Neuronal stem cell (in vitro differentiated cells): ENCODE measurements at regions not wholly inside any gene's neighbourhood (a gene's known extent, or its start where the extent isn't known, plus 50 kb on each side); places are given as distances from the start of the nearest gene placed in this dataset.

Experiments used
- DNase-seq: peaks from one replicate; pipeline ENCODE4 v3.0.0-alpha.2; 2013; ENCODE audit warnings: low spot score
- H2AFZ ChIP-seq: one replicate; pipeline ENCODE4 v1.6.1; 2013; ENCODE audit warnings: mild to moderate bottlenecking, low read length, inconsistent platforms
- H2AK5ac ChIP-seq: 2 replicates; pipeline ENCODE4 v1.6.1; 2013; ENCODE audit warnings: low read depth, mild to moderate bottlenecking, inconsistent platforms, low read length, moderate library complexity, mixed read lengths
- H2BK120ac ChIP-seq: 2 replicates; pipeline ENCODE4 v1.6.1; 2013; ENCODE audit warnings: low read depth, mild to moderate bottlenecking, inconsistent platforms, low read length, moderate library complexity, mixed read lengths
- H2BK12ac ChIP-seq: one replicate; pipeline ENCODE4 v1.6.1; 2013; ENCODE audit warnings: low read length, inconsistent platforms
- H2BK15ac ChIP-seq: 2 replicates; pipeline ENCODE4 v1.6.1; 2013; ENCODE audit warnings: mild to moderate bottlenecking, low read length, inconsistent platforms, mixed read lengths
- H2BK5ac ChIP-seq: one replicate; pipeline ENCODE4 v1.6.1; 2013; ENCODE audit warnings: inconsistent platforms, mild to moderate bottlenecking, low read length, moderate library complexity
- H3K14ac ChIP-seq: one replicate; pipeline ENCODE4 v1.6.1; 2013; ENCODE audit warnings: low read length, inconsistent platforms
- H3K18ac ChIP-seq: 2 replicates; pipeline ENCODE4 v1.6.1; 2013; ENCODE audit warnings: low read length, inconsistent platforms
- H3K23ac ChIP-seq: 2 replicates; pipeline ENCODE4 v1.6.1; 2013; ENCODE audit warnings: low read depth, mild to moderate bottlenecking, mixed read lengths, low read length, inconsistent platforms; ENCODE audit not compliant: poor library complexity
- H3K27ac ChIP-seq: replicated peaks from 3 replicates; pipeline ENCODE4 v1.5.1; 2013; ENCODE audit warnings: low read length, inconsistent platforms
- H3K27me3 ChIP-seq, 3 experiments: 2 replicates each; pipeline ENCODE4 v1.6.1; 2013; ENCODE audit warnings: low read length in 3 of 3, mild to moderate bottlenecking in 2 of 3, inconsistent platforms in 1 of 3, low read depth in 1 of 3, mixed read lengths in 1 of 3, moderate library complexity in 1 of 3; ENCODE audit not compliant: control insufficient read depth in 3 of 3, insufficient read depth in 3 of 3
- H3K36me3 ChIP-seq, 2 donors: replicated peaks in 1 of 2; 2 replicates each; pipeline ENCODE4 v1.6.1; 2013; ENCODE audit warnings: low read length in 2 of 2; ENCODE audit not compliant: control insufficient read depth in 2 of 2, insufficient read depth in 2 of 2
- H3K4ac ChIP-seq: 2 replicates; pipeline ENCODE4 v1.6.1; 2013; ENCODE audit warnings: inconsistent platforms, mild to moderate bottlenecking, low read length, moderate library complexity
- H3K4me1 ChIP-seq, 2 donors: 1 replicate in 1 of 2; 2 replicates in 1 of 2; pipeline ENCODE4 v1.6.1; 2013; ENCODE audit warnings: low read length in 2 of 2, low read depth in 1 of 2; ENCODE audit not compliant: control insufficient read depth in 2 of 2, insufficient read depth in 1 of 2
- H3K4me2 ChIP-seq: one replicate; pipeline ENCODE4 v1.6.1; 2013; ENCODE audit warnings: mild to moderate bottlenecking, low read length, inconsistent platforms; ENCODE audit not compliant: insufficient read depth, poor library complexity, severe bottlenecking
- H3K4me3 ChIP-seq, 2 donors: 2 replicates each; pipeline ENCODE4 v1.5.1; 2013; ENCODE audit warnings: low read length in 2 of 2, mild to moderate bottlenecking in 2 of 2, inconsistent platforms in 1 of 2, moderate library complexity in 1 of 2
- H3K79me1 ChIP-seq: one replicate; pipeline ENCODE4 v1.6.1; 2013; ENCODE audit warnings: low read depth, mild to moderate bottlenecking, inconsistent platforms, low read length, moderate library complexity
- H3K9ac ChIP-seq: one replicate; pipeline ENCODE4 v1.6.1; 2013; ENCODE audit warnings: mild to moderate bottlenecking, low read depth, low read length, inconsistent platforms; ENCODE audit not compliant: poor library complexity
- H3K9me3 ChIP-seq, 2 donors: replicated peaks in 1 of 2; 2 replicates each; pipeline versions ENCODE3 to v1.6.1; 2013; ENCODE audit warnings: low read length in 2 of 2, mild to moderate bottlenecking in 2 of 2, inconsistent platforms in 1 of 2, low read depth in 1 of 2, mixed read lengths in 1 of 2, moderate library complexity in 1 of 2; ENCODE audit not compliant: control insufficient read depth in 2 of 2, insufficient read depth in 1 of 2
- H4K8ac ChIP-seq: one replicate; pipeline ENCODE4 v1.6.1; 2013; ENCODE audit warnings: low read depth, mild to moderate bottlenecking, inconsistent platforms, low read length, moderate library complexity
- H4K91ac ChIP-seq: one replicate; pipeline ENCODE4 v1.6.1; 2013; ENCODE audit warnings: low read length, low read depth, mild to moderate bottlenecking, inconsistent platforms; ENCODE audit not compliant: poor library complexity
- WGBS, 2 donors: extraction: QIAGEN DNeasy Blood & Tissue Kit; methylation state at CpG; one replicate each; pipeline ENCODE4 v1.1.7; 2013; ENCODE audit warnings: missing lambda C conversion rate in 2 of 2, mixed read lengths in 1 of 2; ENCODE audit not compliant: insufficient read length in 2 of 2, insufficient replicate concordance in 1 of 2; ENCODE audit errors: extremely low coverage in 2 of 2; 5-methylcytosine and 5-hydroxymethylcytosine counted together

DNA sequence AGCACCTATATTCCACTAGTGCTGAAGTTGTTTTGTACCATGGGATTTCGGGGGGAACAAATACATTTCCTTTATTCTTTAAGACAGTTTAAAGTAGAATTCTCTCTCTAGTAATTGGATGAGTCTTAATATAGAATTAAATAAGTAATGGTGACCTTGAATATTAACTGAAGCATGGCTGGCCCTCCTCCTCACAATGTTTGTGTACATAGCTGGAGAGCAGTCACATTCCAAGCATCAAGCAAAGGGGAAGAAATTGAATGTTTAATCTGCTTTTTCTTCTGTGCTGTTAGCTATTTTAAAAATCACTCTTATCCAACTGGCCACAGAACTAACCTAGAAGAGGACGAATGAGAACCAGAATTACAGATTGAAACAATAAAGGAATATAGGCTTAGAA lies 906.9 kb downstream of the CCSER2 start:
- Histone ChIP-seq H3K27me3 (no peaks in the 10 kb centered on the region), H3K14ac (no peak overlapping the region), H3K27ac (no peak overlapping the region), H3K4me2 (no peak overlapping the region), H2BK5ac (no peak overlapping the region), H3K4me1 (no peaks in the 10 kb centered on the region), H2BK12ac (no peak overlapping the region), H2AFZ (no peak overlapping the region), H3K4me3 (no peak overlapping the region), H4K8ac (no peak overlapping the region), H2AK5ac (no peak overlapping the region), H3K18ac (no peak overlapping the region), H3K9me3 (no peaks in the 10 kb centered on the region), H2BK15ac (no peak overlapping the region), H3K79me1 (no peaks in the 10 kb centered on the region), H4K91ac (no peak overlapping the region), H3K36me3 (no peaks in the 10 kb centered on the region), H3K9ac (no peak overlapping the region), H3K23ac (no peak overlapping the region), H3K4ac (no peak overlapping the region), H2BK120ac (no peak overlapping the region)
- DNase-seq: no peak
- WGBS, 2 donors: no CpG with 5 or more reads among the region's 2 CpGs

DNA sequence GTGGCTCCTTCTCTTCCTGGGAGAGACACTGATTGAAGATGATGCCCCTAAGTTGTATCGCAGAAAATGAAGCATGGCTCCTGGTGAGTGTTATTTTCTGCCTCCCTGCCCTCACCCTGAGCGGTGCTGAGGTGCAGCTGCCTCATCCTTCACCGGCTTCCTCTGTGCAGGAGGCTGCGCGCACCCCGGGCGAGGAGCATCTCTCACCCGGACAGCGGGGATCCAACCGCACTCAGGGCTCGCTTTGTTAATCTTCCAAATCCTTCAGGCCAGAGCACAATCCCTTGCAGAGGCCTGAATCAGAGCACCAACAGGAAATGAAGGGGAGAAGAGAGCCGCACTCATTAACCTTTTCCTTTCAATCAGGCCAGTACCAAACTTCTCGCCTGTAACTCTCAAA lies 910.3 kb downstream of the CCSER2 start:
- no peaks in the 10 kb centered on the region for H3K36me3 ChIP-seq
- H2BK5ac ChIP-seq: no peak overlapping the region
- H3K9me3 ChIP-seq: no peaks in the 10 kb centered on the region
- H3K4me2 ChIP-seq: no peak overlapping the region
- no peak overlapping the region for H2BK15ac ChIP-seq
- H2BK12ac ChIP-seq: no peak overlapping the region
- H3K4me1 ChIP-seq: no peaks in the 10 kb centered on the region
- no peak overlapping the region for H3K4ac ChIP-seq
- H3K4me3 ChIP-seq: no peak overlapping the region
- H3K79me1 ChIP-seq: no peaks in the 10 kb centered on the region
- no peak overlapping the region for H4K8ac ChIP-seq
- no peaks in the 10 kb centered on the region for H3K27me3 ChIP-seq
- no peak overlapping the region for H3K9ac ChIP-seq
- no peak for DNase-seq
- no peak overlapping the region for H3K14ac ChIP-seq
- no peak overlapping the region for H2BK120ac ChIP-seq
- no CpG with 5 or more reads among the region's 13 CpGs for WGBS, 2 donors
- H3K18ac ChIP-seq: no peak overlapping the region
- H2AK5ac ChIP-seq: no peak overlapping the region
- H3K23ac ChIP-seq: no peak overlapping the region
- H4K91ac ChIP-seq: no peak overlapping the region
- H2AFZ ChIP-seq: no peak overlapping the region
- no peak overlapping the region for H3K27ac ChIP-seq

DNA sequence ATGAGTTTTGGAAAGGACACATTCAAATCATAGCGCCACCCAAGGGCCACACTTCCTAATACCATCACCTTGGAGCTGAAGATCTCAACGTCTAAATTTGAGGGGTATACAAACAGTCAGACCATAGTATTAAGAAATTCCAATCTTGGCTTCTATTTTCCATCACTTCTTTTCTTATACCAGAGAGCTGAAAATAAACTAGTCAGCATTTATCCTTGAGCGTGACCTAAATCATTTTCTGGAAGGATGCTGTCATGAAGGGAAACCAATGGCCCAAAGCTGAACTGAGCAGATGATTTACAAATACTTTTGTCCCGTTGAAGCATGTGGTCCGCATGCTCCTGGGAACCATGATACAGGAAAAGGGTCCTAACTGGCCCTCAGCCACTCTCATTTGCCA lies 921.9 kb downstream of the CCSER2 start:
- no peak overlapping the region for H2AFZ ChIP-seq
- no peak overlapping the region for H3K14ac ChIP-seq
- no peak overlapping the region for H2AK5ac ChIP-seq

DNA sequence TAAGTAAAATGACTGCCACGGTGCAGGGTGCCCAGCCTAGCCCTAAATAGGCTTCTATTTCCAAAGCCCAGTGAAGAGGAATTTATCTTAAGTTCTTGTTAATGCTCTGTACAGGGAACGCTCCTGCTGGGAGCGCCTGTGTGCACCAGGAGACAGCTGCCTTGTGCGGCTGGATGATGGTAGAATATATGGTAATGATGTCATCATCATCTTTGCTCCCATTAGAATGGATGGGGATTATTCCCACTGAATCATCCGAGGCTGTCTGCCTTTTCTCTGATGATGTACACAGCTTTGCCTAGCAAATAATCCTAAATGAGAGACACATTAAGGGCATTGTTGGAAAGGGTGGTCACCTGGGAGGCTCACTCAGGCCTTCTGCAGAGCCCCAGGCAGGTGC lies 928.1 kb downstream of the CCSER2 start:
- H3K36me3 ChIP-seq: no peaks in the 10 kb centered on the region
- no peaks in the 10 kb centered on the region for H3K27me3 ChIP-seq
- no peaks in the 10 kb centered on the region for H3K4me1 ChIP-seq
- H2BK15ac ChIP-seq: no peak overlapping the region
- no peak overlapping the region for H3K23ac ChIP-seq
- no peak overlapping the region for H3K18ac ChIP-seq
- H2AK5ac ChIP-seq: no peak overlapping the region
- no peak overlapping the region for H4K91ac ChIP-seq
- no peak overlapping the region for H3K4me3 ChIP-seq
- no peak overlapping the region for H2AFZ ChIP-seq
- no peak overlapping the region for H2BK120ac ChIP-seq
- H4K8ac ChIP-seq: no peak overlapping the region
- H3K79me1 ChIP-seq: no peaks in the 10 kb centered on the region
- no peak for DNase-seq
- H2BK5ac ChIP-seq: no peak overlapping the region
- H3K9ac ChIP-seq: no peak overlapping the region
- WGBS, 2 donors: no CpG with 5 or more reads among the region's 5 CpGs
- H3K14ac ChIP-seq: no peak overlapping the region
- H3K27ac ChIP-seq: no peak overlapping the region
- H3K4ac ChIP-seq: no peak overlapping the region
- H3K9me3 ChIP-seq: no peaks in the 10 kb centered on the region
- no peak overlapping the region for H3K4me2 ChIP-seq
- H2BK12ac ChIP-seq: no peak overlapping the region

More for the DNA sequence above, 921.9 kb downstream of the CCSER2 start:
- Histone ChIP-seq H3K23ac (no peak overlapping the region), H3K79me1 (no peaks in the 10 kb centered on the region), H3K4me1 (no peaks in the 10 kb centered on the region), H3K4ac (no peak overlapping the region), H3K27ac (no peak overlapping the region), H3K27me3 (no peaks in the 10 kb centered on the region), H4K91ac (no peak overlapping the region), H3K9ac (no peak overlapping the region), H2BK12ac (no peak overlapping the region), H2BK5ac (no peak overlapping the region), H4K8ac (no peak overlapping the region), H3K4me3 (no peak overlapping the region), H3K36me3 (no peaks in the 10 kb centered on the region), H3K9me3 (no peaks in the 10 kb centered on the region), H2BK15ac (no peak overlapping the region), H3K4me2 (no peak overlapping the region), H2BK120ac (no peak overlapping the region), H3K18ac (no peak overlapping the region)
- WGBS, 2 donors: no CpG with 5 or more reads among the region's 5 CpGs
- no peak for DNase-seq
